MM.1S (cell line): ENCODE measurements at regions not wholly inside any gene's neighbourhood (a gene's known extent, or its start where the extent isn't known, plus 50 kb on each side); places are given as distances from the start of the nearest gene placed in this dataset.

Experiments used
- EZH2 ChIP-seq: fragments of 300-600 bp; sonication (generic); optimal IDR thresholded peaks from 2 replicates; pipeline ENCODE3; 2017; ENCODE audit warnings: low read depth, mild to moderate bottlenecking, antibody characterized with exemption, low read length, mixed read lengths
- TF ChIP-seq, protein P1 (sequence below): fragments of 300-600 bp; sonication (generic); IDR thresholded peaks from 2 replicates; pipeline ENCODE4 v1.5.1; 2016; ENCODE audit warnings: antibody characterized with exemption, low read length, mixed read lengths

DNA sequence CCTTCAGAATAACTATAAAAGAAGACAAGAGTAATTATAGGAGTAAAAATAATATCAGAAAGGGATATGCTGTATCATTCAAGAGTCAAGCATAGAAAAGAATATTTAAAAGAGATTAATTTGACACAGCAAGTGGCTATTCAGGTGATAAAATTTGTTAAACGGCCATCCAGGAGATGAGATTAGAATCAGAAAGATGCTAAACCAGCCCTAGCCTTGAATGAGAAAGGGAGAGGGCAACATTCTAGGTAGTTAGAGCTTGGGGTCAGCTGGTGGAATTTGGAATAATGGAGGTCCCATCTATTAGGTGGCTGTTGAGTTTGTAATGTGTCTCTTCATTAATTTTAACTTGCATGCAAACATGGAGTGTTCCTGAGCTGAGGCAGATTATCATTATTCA is 350.5 kb upstream of the PABPC4L start:
- TF ChIP-seq, protein P1, sequence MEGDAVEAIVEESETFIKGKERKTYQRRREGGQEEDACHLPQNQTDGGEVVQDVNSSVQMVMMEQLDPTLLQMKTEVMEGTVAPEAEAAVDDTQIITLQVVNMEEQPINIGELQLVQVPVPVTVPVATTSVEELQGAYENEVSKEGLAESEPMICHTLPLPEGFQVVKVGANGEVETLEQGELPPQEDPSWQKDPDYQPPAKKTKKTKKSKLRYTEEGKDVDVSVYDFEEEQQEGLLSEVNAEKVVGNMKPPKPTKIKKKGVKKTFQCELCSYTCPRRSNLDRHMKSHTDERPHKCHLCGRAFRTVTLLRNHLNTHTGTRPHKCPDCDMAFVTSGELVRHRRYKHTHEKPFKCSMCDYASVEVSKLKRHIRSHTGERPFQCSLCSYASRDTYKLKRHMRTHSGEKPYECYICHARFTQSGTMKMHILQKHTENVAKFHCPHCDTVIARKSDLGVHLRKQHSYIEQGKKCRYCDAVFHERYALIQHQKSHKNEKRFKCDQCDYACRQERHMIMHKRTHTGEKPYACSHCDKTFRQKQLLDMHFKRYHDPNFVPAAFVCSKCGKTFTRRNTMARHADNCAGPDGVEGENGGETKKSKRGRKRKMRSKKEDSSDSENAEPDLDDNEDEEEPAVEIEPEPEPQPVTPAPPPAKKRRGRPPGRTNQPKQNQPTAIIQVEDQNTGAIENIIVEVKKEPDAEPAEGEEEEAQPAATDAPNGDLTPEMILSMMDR = no peak
- no peak for TF ChIP-seq EZH2
